Glomerular endothelial cell (primary cell): ENCODE measurements at regions not wholly inside any gene's neighbourhood (a gene's known extent, or its start where the extent isn't known, plus 50 kb on each side); places are given as distances from the start of the nearest gene placed in this dataset.
"Not testable (repeated sequence)": the region's sequence is repeated elsewhere in the genome, so short reads cannot be mapped to it uniquely, and the experiment has no call there.

ENCODE experiments used
- DNase-seq: peaks from one replicate; pipeline ENCODE4 v3.0.0-alpha.2; 2011; ENCODE audit warnings: low read depth, low spot score; ENCODE audit errors: extremely low read depth

- not testable (repeated sequence) for DNase-seq
These were observed 96.2 kb downstream of the BDH1 start for GRCh38 chr3:197459571-197459970.

- DNase-seq, result no peak
These were observed 96.8 kb downstream of the BDH1 start for GRCh38 chr3:197458906-197459470.

GRCh38 chr3:197458179-197458707 lies 97.5 kb downstream of the BDH1 start:
- no peak for DNase-seq

GRCh38 chr3:197456261-197457091 lies 99.3 kb downstream of the BDH1 start:
- no peak for DNase-seq

- not testable (repeated sequence) for DNase-seq
These were observed 100.9 kb downstream of the BDH1 start for GRCh38 chr3:197454841-197455240.

GRCh38 chr3:197454014-197454413 lies 101.8 kb downstream of the BDH1 start:
- DNase-seq, result no peak

GRCh38 chr3:197450810-197451209 lies 105.0 kb downstream of the BDH1 start:
- DNase-seq, result no peak

- no peak for DNase-seq
These were observed 105.5 kb downstream of the BDH1 start for GRCh38 chr3:197450308-197450707.

- not testable (repeated sequence) for DNase-seq
These were observed 106.6 kb downstream of the BDH1 start for GRCh38 chr3:197449181-197449580.

- DNase-seq, result not testable (repeated sequence)
These were observed 108.0 kb downstream of the BDH1 start for GRCh38 chr3:197447781-197448180.

- DNase-seq, result no peak
These were observed 108.7 kb downstream of the BDH1 start for GRCh38 chr3:197447057-197447456.

GRCh38 chr3:197446700-197447056 lies 109.1 kb downstream of the BDH1 start:
- no peak for DNase-seq

- no peak for DNase-seq
These were observed 109.7 kb downstream of the BDH1 start for GRCh38 chr3:197445896-197446699.

GRCh38 chr3:197444793-197445379 lies 110.9 kb downstream of the BDH1 start:
- no peak for DNase-seq

GRCh38 chr3:197443506-197443905 lies 112.3 kb downstream of the BDH1 start:
- DNase-seq, result no peak

GRCh38 chr3:197440717-197441303 lies 115.0 kb downstream of the BDH1 start:
- DNase-seq, result no peak

GRCh38 chr3:197438906-197439305 lies 116.9 kb downstream of the BDH1 start:
- DNase-seq, result no peak

- DNase-seq, result no peak
These were observed 120.3 kb downstream of the BDH1 start for GRCh38 chr3:197435426-197435825.

- DNase-seq, result no peak
These were observed 120.9 kb downstream of the BDH1 start for GRCh38 chr3:197434830-197435229.

- no peak for DNase-seq
These were observed 123.2 kb downstream of the BDH1 start for GRCh38 chr3:197432384-197433127.
